ENCODE measurements at regions not wholly inside any gene's neighbourhood (a gene's known extent, or its start where the extent isn't known, plus 50 kb on each side); places are given as distances from the start of the nearest gene placed in this dataset.

- no peak for TF ChIP-seq POLR2A (IDR thresholded peaks at IDR 0.05)
- TF ChIP-seq CTCF (IDR thresholded peaks at IDR 0.05) = no peak
- no peak overlapping the region for H3K4me3 ChIP-seq (ENCODE audit: low read depth, poor library complexity, severe bottlenecking)
- intact Hi-C loops (cut with DNase I; ENCODE audit: low total_unique reads) = no loop called here
- DNase-seq (ENCODE audit: low spot score in 2 of 2) = no peak
- WGBS, 2 donors = 84% methylated on average over 3 of the region's 3 CpGs
Measured at GRCh38 chr10:44238212-44238611, 146.7 kb downstream of the CXCL12 start.

- no peak overlapping the region for H3K4me3 ChIP-seq (ENCODE audit: low read depth, poor library complexity, severe bottlenecking)
- TF ChIP-seq POLR2A (IDR thresholded peaks at IDR 0.05) = no peak
- no peak for TF ChIP-seq CTCF (IDR thresholded peaks at IDR 0.05)
- 100% methylated on average over 1 of the region's 1 CpG for WGBS, 2 donors
- intact Hi-C loops (cut with DNase I; ENCODE audit: low total_unique reads) = no loop called here
- DNase-seq (ENCODE audit: low spot score in 2 of 2) = no peak
Measured at GRCh38 chr10:44237364-44238049, 147.4 kb downstream of the CXCL12 start.

- intact Hi-C loops (cut with DNase I; ENCODE audit: low total_unique reads) = no loop called here
- no peak for TF ChIP-seq CTCF (IDR thresholded peaks at IDR 0.05)
- TF ChIP-seq POLR2A (IDR thresholded peaks at IDR 0.05) = no peak
- no peak for DNase-seq (ENCODE audit: low spot score in 2 of 2)
- WGBS, 2 donors = 91 to 94% methylated on average over 5 of the region's 5 CpGs
- H3K4me3 ChIP-seq (ENCODE audit: low read depth, poor library complexity, severe bottlenecking) = no peak overlapping the region
Measured at GRCh38 chr10:44235363-44235762, 149.5 kb downstream of the CXCL12 start.

GRCh38 chr10:44234483-44234875 is 150.4 kb downstream of the CXCL12 start:
- no peak overlapping the region for H3K4me3 ChIP-seq (ENCODE audit: low read depth, poor library complexity, severe bottlenecking)
- TF ChIP-seq CTCF (IDR thresholded peaks at IDR 0.05) (no peak), POLR2A (IDR thresholded peaks at IDR 0.05) (no peak)
- intact Hi-C loops (cut with DNase I; ENCODE audit: low total_unique reads) = no loop called here
- WGBS, 2 donors = 51 to 65% methylated on average over 3 of the region's 3 CpGs
- DNase-seq (ENCODE audit: low spot score in 2 of 2) = no peak

GRCh38 chr10:44233561-44234482 is 151.1 kb downstream of the CXCL12 start:
- intact Hi-C loops (cut with DNase I; ENCODE audit: low total_unique reads) = no loop called here
- DNase-seq (ENCODE audit: low spot score in 2 of 2) = no peak
- TF ChIP-seq CTCF (IDR thresholded peaks at IDR 0.05) = no peak
- TF ChIP-seq POLR2A (IDR thresholded peaks at IDR 0.05) = no peak
- WGBS, 2 donors = 55 to 58% methylated on average over 18 to 23 of the region's 23 CpGs
- H3K4me3 ChIP-seq (ENCODE audit: low read depth, poor library complexity, severe bottlenecking) = no peak overlapping the region
